Activated T-cell treated with anti-CD3 and anti-CD28 coated beads, Interleukin-2, amount 50 U/mL, for 4 hours (primary cell): ENCODE measurements at regions not wholly inside any gene's neighbourhood (a gene's known extent, or its start where the extent isn't known, plus 50 kb on each side); places are given as distances from the start of the nearest gene placed in this dataset.

Experiments used
- ATAC-seq, 2 donors: fragments of 200-7000 bp; cut with Tn5 transposase; one replicate each; pipeline ENCODE4 v1.10.0; 2021
- DNase-seq: peaks from one replicate; pipeline ENCODE4 v3.0.0-alpha.2; 2020
- H3K27me3 Mint-ChIP-seq: one replicate; pipeline ENCODE4 v1.8.0; 2021; ENCODE audit warnings: low read depth, mixed read lengths
- H3K36me3 Mint-ChIP-seq: one replicate; pipeline ENCODE4 v1.8.0; 2022; ENCODE audit warnings: mixed read lengths; ENCODE audit not compliant: insufficient read depth
- H3K4me1 Mint-ChIP-seq: one replicate; pipeline ENCODE4 v1.8.0; 2021; ENCODE audit warnings: low read depth, mixed read lengths
- H3K4me3 Mint-ChIP-seq: one replicate; pipeline ENCODE4 v1.8.0; 2021; ENCODE audit warnings: mild to moderate bottlenecking, moderate library complexity, mixed read lengths
- H3K9me3 Mint-ChIP-seq: one replicate; pipeline ENCODE4 v1.8.0; 2021; ENCODE audit warnings: mixed read lengths

GRCh38 chr12:125606312-125606711 lies 541.1 kb downstream of the AACS start:
- DNase-seq, result no peak
- no peak for ATAC-seq
- Mint-ChIP-seq H3K36me3 (no peaks in the 10 kb centered on the region), H3K27me3 (no peaks in the 10 kb centered on the region), H3K9me3 (peaks cover 15% of the 10 kb centered on the region), H3K4me3 (no peak overlapping the region), H3K4me1 (no peaks in the 10 kb centered on the region)

- Mint-ChIP-seq H3K4me3 (no peak overlapping the region), H3K9me3 (peaks cover 13% of the 10 kb centered on the region), H3K27me3 (no peaks in the 10 kb centered on the region), H3K36me3 (no peaks in the 10 kb centered on the region), H3K4me1 (no peaks in the 10 kb centered on the region)
- ATAC-seq (no peak), DNase-seq (no peak)
These were observed 545.1 kb downstream of the AACS start for GRCh38 chr12:125610292-125610691.

- Mint-ChIP-seq H3K4me1 (no peaks in the 10 kb centered on the region), H3K36me3 (no peaks in the 10 kb centered on the region), H3K27me3 (no peaks in the 10 kb centered on the region), H3K9me3 (peaks cover 8% of the 10 kb centered on the region), H3K4me3 (no peak overlapping the region)
- DNase-seq (no peak), ATAC-seq (no peak)
These were observed 545.7 kb downstream of the AACS start for GRCh38 chr12:125610971-125611370.

- Mint-ChIP-seq H3K4me1 (no peaks in the 10 kb centered on the region), H3K36me3 (no peaks in the 10 kb centered on the region), H3K27me3 (no peaks in the 10 kb centered on the region), H3K9me3 (peaks cover 12% of the 10 kb centered on the region), H3K4me3 (no peak overlapping the region)
- DNase-seq, result no peak
- ATAC-seq, result no peak
These were observed 548.8 kb downstream of the AACS start for GRCh38 chr12:125614058-125614457.

- Mint-ChIP-seq H3K4me1 (no peaks in the 10 kb centered on the region), H3K9me3 (peaks cover 10% of the 10 kb centered on the region), H3K27me3 (no peaks in the 10 kb centered on the region), H3K36me3 (no peaks in the 10 kb centered on the region), H3K4me3 (no peak overlapping the region)
- DNase-seq (no peak), ATAC-seq (no peak)
These were observed 554.5 kb downstream of the AACS start for GRCh38 chr12:125619723-125620122.

- Mint-ChIP-seq H3K27me3 (no peaks in the 10 kb centered on the region), H3K4me1 (no peaks in the 10 kb centered on the region), H3K36me3 (no peaks in the 10 kb centered on the region), H3K4me3 (no peak overlapping the region), H3K9me3 (peaks cover 4% of the 10 kb centered on the region)
- ATAC-seq (no peak), DNase-seq (no peak)
These were observed 568.5 kb downstream of the AACS start for GRCh38 chr12:125633686-125634085.

GRCh38 chr12:125634813-125635212 lies 569.6 kb downstream of the AACS start:
- no peaks in the 10 kb centered on the region for H3K36me3 Mint-ChIP-seq
- no peaks in the 10 kb centered on the region for H3K27me3 Mint-ChIP-seq
- DNase-seq, result no peak
- ATAC-seq, result no peak
- H3K9me3 Mint-ChIP-seq, result peaks cover 4% of the 10 kb centered on the region
- no peaks in the 10 kb centered on the region for H3K4me1 Mint-ChIP-seq
- no peak overlapping the region for H3K4me3 Mint-ChIP-seq

- ATAC-seq (no peak), DNase-seq (no peak)
- Mint-ChIP-seq H3K9me3 (no peaks in the 10 kb centered on the region), H3K36me3 (no peaks in the 10 kb centered on the region), H3K27me3 (no peaks in the 10 kb centered on the region), H3K4me3 (no peak overlapping the region), H3K4me1 (no peaks in the 10 kb centered on the region)
These were observed 574.6 kb downstream of the AACS start for GRCh38 chr12:125639826-125640225.

GRCh38 chr12:125643055-125643454 lies 577.8 kb downstream of the AACS start:
- no peak for ATAC-seq
- Mint-ChIP-seq H3K36me3 (no peaks in the 10 kb centered on the region), H3K4me3 (no peak overlapping the region), H3K27me3 (no peaks in the 10 kb centered on the region), H3K4me1 (no peaks in the 10 kb centered on the region), H3K9me3 (no peaks in the 10 kb centered on the region)
- DNase-seq, result no peak

- DNase-seq, result no peak
- no peaks in the 10 kb centered on the region for H3K36me3 Mint-ChIP-seq
- no peak overlapping the region for H3K4me3 Mint-ChIP-seq
- no peaks in the 10 kb centered on the region for H3K9me3 Mint-ChIP-seq
- no peaks in the 10 kb centered on the region for H3K27me3 Mint-ChIP-seq
- H3K4me1 Mint-ChIP-seq, result no peaks in the 10 kb centered on the region
- no peak for ATAC-seq
These were observed 580.5 kb downstream of the AACS start for GRCh38 chr12:125645724-125646123.

- DNase-seq (no peak), ATAC-seq (no peak)
- H3K9me3 Mint-ChIP-seq, result peaks cover 3% of the 10 kb centered on the region
- no peak overlapping the region for H3K4me3 Mint-ChIP-seq
- H3K27me3 Mint-ChIP-seq, result no peaks in the 10 kb centered on the region
- H3K4me1 Mint-ChIP-seq, result no peaks in the 10 kb centered on the region
- no peaks in the 10 kb centered on the region for H3K36me3 Mint-ChIP-seq
These were observed 585.4 kb downstream of the AACS start for GRCh38 chr12:125650587-125650986.

GRCh38 chr12:125651625-125652024 lies 586.4 kb downstream of the AACS start:
- no peaks in the 10 kb centered on the region for H3K4me1 Mint-ChIP-seq
- no peaks in the 10 kb centered on the region for H3K36me3 Mint-ChIP-seq
- DNase-seq (no peak), ATAC-seq (no peak)
- H3K27me3 Mint-ChIP-seq, result no peaks in the 10 kb centered on the region
- H3K9me3 Mint-ChIP-seq, result peaks cover 3% of the 10 kb centered on the region
- H3K4me3 Mint-ChIP-seq, result no peak overlapping the region

GRCh38 chr12:125652681-125653080 lies 587.4 kb downstream of the AACS start:
- no peak for DNase-seq
- H3K9me3 Mint-ChIP-seq, result peaks cover 3% of the 10 kb centered on the region

GRCh38 chr12:125657681-125658080 lies 592.4 kb downstream of the AACS start:
- Mint-ChIP-seq H3K4me3 (no peak overlapping the region), H3K27me3 (no peaks in the 10 kb centered on the region), H3K9me3 (peaks cover 3% of the 10 kb centered on the region), H3K36me3 (no peaks in the 10 kb centered on the region), H3K4me1 (no peaks in the 10 kb centered on the region)
- no peak for DNase-seq
- ATAC-seq, result no peak

More at GRCh38 chr12:125652681-125653080, 587.4 kb downstream of the AACS start:
- H3K4me1 Mint-ChIP-seq, result no peaks in the 10 kb centered on the region
- no peak overlapping the region for H3K4me3 Mint-ChIP-seq
- no peak for ATAC-seq
- no peaks in the 10 kb centered on the region for H3K36me3 Mint-ChIP-seq
- H3K27me3 Mint-ChIP-seq, result no peaks in the 10 kb centered on the region

GRCh38 chr12:125674554-125675338 lies 609.5 kb downstream of the AACS start:
- H3K4me1 Mint-ChIP-seq, result no peaks in the 10 kb centered on the region
- no peak overlapping the region for H3K4me3 Mint-ChIP-seq
- no peaks in the 10 kb centered on the region for H3K27me3 Mint-ChIP-seq
- ATAC-seq (no peak), DNase-seq (no peak)
- H3K9me3 Mint-ChIP-seq, result peaks cover 2% of the 10 kb centered on the region
- no peaks in the 10 kb centered on the region for H3K36me3 Mint-ChIP-seq
